Head of caudate nucleus (tissue), 42 donors: ENCODE measurements at regions not wholly inside any gene's neighbourhood (a gene's known extent, or its start where the extent isn't known, plus 50 kb on each side); places are given as distances from the start of the nearest gene placed in this dataset.

ENCODE experiments used
- DNase-seq, 42 donors: peaks; one replicate each; pipeline versions ENCODE4 v3.0.0 to v3.0.0-alpha.2; 2020 to 2021; ENCODE audit warnings: mixed read lengths in 7 of 42
- intact Hi-C: fragments of 100-400 bp; cut with DNase I; formaldehyde crosslinking; loops from one replicate; pipeline ENCODE4 v1.15.0; 2022

GRCh38 chr21:21714426-21714825, 716.2 kb downstream of the NCAM2 start:
- intact Hi-C loops = no loop called here
- no peak for DNase-seq

- no peak for DNase-seq
- intact Hi-C loops = no loop called here
These were observed 717.2 kb downstream of the NCAM2 start for GRCh38 chr21:21715266-21715969.

GRCh38 chr21:21722731-21723130, 724.5 kb downstream of the NCAM2 start:
- DNase-seq = no peak
- intact Hi-C loops = no loop called here

GRCh38 chr21:21730512-21730911, 732.3 kb downstream of the NCAM2 start:
- no peak for DNase-seq
- intact Hi-C loops = no loop called here

GRCh38 chr21:21731626-21732025, 733.4 kb downstream of the NCAM2 start:
- intact Hi-C loops = no loop called here
- DNase-seq = no peak

GRCh38 chr21:21734088-21734487, 735.9 kb downstream of the NCAM2 start:
- DNase-seq = no peak
- intact Hi-C loops = no loop called here

GRCh38 chr21:21737186-21737585, 739.0 kb downstream of the NCAM2 start:
- intact Hi-C loops = no loop called here
- DNase-seq = no peak

- DNase-seq = no peak
- intact Hi-C loops = no loop called here
These were observed 742.0 kb downstream of the NCAM2 start for GRCh38 chr21:21740207-21740606.

GRCh38 chr21:21750124-21750825, 752.1 kb downstream of the NCAM2 start:
- DNase-seq = no peak
- intact Hi-C loops = no loop called here

- intact Hi-C loops = no loop called here
- peak in 6 of 42 donors; percentile 4 to 66 (median 46) for DNase-seq
These were observed 753.1 kb downstream of the NCAM2 start for GRCh38 chr21:21751286-21751685.

GRCh38 chr21:21762855-21763254, 764.6 kb downstream of the NCAM2 start:
- intact Hi-C loops = no loop called here
- no peak for DNase-seq

- DNase-seq = no peak
- intact Hi-C loops = no loop called here
These were observed 766.1 kb downstream of the NCAM2 start for GRCh38 chr21:21764281-21764680.

- no peak for DNase-seq
These were observed 769.1 kb downstream of the NCAM2 start for GRCh38 chr21:21767276-21767675.

GRCh38 chr21:21788591-21788990, 790.4 kb downstream of the NCAM2 start:
- no peak for DNase-seq
- intact Hi-C loops = no loop called here

More at GRCh38 chr21:21767276-21767675, 769.1 kb downstream of the NCAM2 start:
- intact Hi-C loops = no loop called here

GRCh38 chr21:21801921-21802320, 803.7 kb downstream of the NCAM2 start:
- no peak for DNase-seq
- intact Hi-C loops = no loop called here

- DNase-seq = no peak
- intact Hi-C loops = no loop called here
These were observed 808.7 kb downstream of the NCAM2 start for GRCh38 chr21:21806711-21807597.

GRCh38 chr21:21807598-21807903, 809.3 kb downstream of the NCAM2 start:
- intact Hi-C loops = no loop called here
- DNase-seq = no peak

- no peak for DNase-seq
- intact Hi-C loops = no loop called here
These were observed 815.1 kb downstream of the NCAM2 start for GRCh38 chr21:21813289-21813688.

GRCh38 chr21:21813934-21814333, 815.7 kb downstream of the NCAM2 start:
- intact Hi-C loops = no loop called here
- DNase-seq = no peak

- intact Hi-C loops = no loop called here
- no peak for DNase-seq
These were observed 818.6 kb downstream of the NCAM2 start for GRCh38 chr21:21816778-21817177.
